ENCODE measurements at regions not wholly inside any gene's neighbourhood (a gene's known extent, or its start where the extent isn't known, plus 50 kb on each side); places are given as distances from the start of the nearest gene placed in this dataset.

DNA sequence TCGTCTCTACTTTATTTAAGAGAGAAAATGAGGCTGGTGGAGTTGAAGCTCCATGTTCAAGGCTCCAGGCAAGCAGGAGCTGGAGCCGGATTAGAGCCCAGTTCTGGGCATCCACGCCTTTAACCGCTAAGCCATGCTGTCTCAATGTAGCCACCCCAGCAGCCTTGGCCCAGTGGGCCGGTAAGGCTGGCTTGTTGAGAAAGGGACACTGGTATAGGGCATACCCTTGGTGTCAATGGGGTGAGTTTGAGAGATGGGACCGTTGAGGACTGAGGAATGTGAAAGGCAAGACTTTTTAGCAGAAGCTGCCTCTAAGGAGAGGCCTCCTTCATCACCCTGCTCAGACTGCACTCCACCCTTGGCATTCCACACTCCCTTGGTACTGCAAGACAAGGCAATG is 147.4 kb downstream of the CYLD start:
- TF ChIP-seq, protein P1, sequence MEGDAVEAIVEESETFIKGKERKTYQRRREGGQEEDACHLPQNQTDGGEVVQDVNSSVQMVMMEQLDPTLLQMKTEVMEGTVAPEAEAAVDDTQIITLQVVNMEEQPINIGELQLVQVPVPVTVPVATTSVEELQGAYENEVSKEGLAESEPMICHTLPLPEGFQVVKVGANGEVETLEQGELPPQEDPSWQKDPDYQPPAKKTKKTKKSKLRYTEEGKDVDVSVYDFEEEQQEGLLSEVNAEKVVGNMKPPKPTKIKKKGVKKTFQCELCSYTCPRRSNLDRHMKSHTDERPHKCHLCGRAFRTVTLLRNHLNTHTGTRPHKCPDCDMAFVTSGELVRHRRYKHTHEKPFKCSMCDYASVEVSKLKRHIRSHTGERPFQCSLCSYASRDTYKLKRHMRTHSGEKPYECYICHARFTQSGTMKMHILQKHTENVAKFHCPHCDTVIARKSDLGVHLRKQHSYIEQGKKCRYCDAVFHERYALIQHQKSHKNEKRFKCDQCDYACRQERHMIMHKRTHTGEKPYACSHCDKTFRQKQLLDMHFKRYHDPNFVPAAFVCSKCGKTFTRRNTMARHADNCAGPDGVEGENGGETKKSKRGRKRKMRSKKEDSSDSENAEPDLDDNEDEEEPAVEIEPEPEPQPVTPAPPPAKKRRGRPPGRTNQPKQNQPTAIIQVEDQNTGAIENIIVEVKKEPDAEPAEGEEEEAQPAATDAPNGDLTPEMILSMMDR (conservative IDR thresholded peaks at IDR 0.05; ENCODE audit: low read length) = no peak
- no peak for TF ChIP-seq EZH2phosphoT487 (IDR thresholded peaks at IDR 0.05; ENCODE audit: borderline replicate concordance, low read depth, low read length)
